HG03469 (cell line): ENCODE measurements at regions not wholly inside any gene's neighbourhood (a gene's known extent, or its start where the extent isn't known, plus 50 kb on each side); places are given as distances from the start of the nearest gene placed in this dataset.

Experiments
- ATAC-seq: cut with Tn5 transposase; IDR thresholded peaks from one replicate; pipeline ENCODE4 v1.9.1; 2021; ENCODE audit warnings: mild to moderate bottlenecking, moderate library complexity, moderate number of reproducible peaks; ENCODE audit not compliant: unreplicated experiment

GRCh38 chr1:82931006-82931405 is 1067.9 kb downstream of the TTLL7 start:
- ATAC-seq: no peak

GRCh38 chr1:82927753-82928152 is 1071.2 kb downstream of the TTLL7 start:
- ATAC-seq: no peak

- no peak for ATAC-seq
Measured at GRCh38 chr1:82924666-82925065, 1074.3 kb downstream of the TTLL7 start.

- ATAC-seq: no peak
Measured at GRCh38 chr1:82923931-82924330, 1075.0 kb downstream of the TTLL7 start.

GRCh38 chr1:82921759-82922158 is 1077.2 kb downstream of the TTLL7 start:
- ATAC-seq: no peak

GRCh38 chr1:82920418-82921248 is 1078.3 kb downstream of the TTLL7 start:
- ATAC-seq: no peak

GRCh38 chr1:82919837-82920236 is 1079.1 kb downstream of the TTLL7 start:
- no peak for ATAC-seq

GRCh38 chr1:82907313-82907712 is 1091.6 kb downstream of the TTLL7 start:
- no peak for ATAC-seq

GRCh38 chr1:82903626-82904025 is 1095.3 kb downstream of the TTLL7 start:
- no peak for ATAC-seq

- no peak for ATAC-seq
Measured at GRCh38 chr1:82901561-82901960, 1097.4 kb downstream of the TTLL7 start.

GRCh38 chr1:82901118-82901517 is 1097.8 kb downstream of the TTLL7 start:
- ATAC-seq: no peak

GRCh38 chr1:82899017-82899416 is 1098.3 kb downstream of the ADGRL2 start:
- ATAC-seq: no peak

GRCh38 chr1:82897549-82897948 is 1096.8 kb downstream of the ADGRL2 start:
- no peak for ATAC-seq

- no peak for ATAC-seq
Measured at GRCh38 chr1:82896036-82896435, 1095.3 kb downstream of the ADGRL2 start.

GRCh38 chr1:82894635-82895034 is 1093.9 kb downstream of the ADGRL2 start:
- ATAC-seq: no peak

- ATAC-seq: no peak
Measured at GRCh38 chr1:82893712-82894470, 1093.2 kb downstream of the ADGRL2 start.

- ATAC-seq: no peak
Measured at GRCh38 chr1:82880506-82880905, 1079.8 kb downstream of the ADGRL2 start.

- no peak for ATAC-seq
Measured at GRCh38 chr1:82879701-82880305, 1079.1 kb downstream of the ADGRL2 start.

- no peak for ATAC-seq
Measured at GRCh38 chr1:82875170-82875569, 1074.4 kb downstream of the ADGRL2 start.

- no peak for ATAC-seq
Measured at GRCh38 chr1:82874041-82874440, 1073.3 kb downstream of the ADGRL2 start.

GRCh38 chr1:82870332-82870731 is 1069.6 kb downstream of the ADGRL2 start:
- ATAC-seq: no peak

GRCh38 chr1:82867781-82868180 is 1067.0 kb downstream of the ADGRL2 start:
- no peak for ATAC-seq
